ENCODE measurements at regions not wholly inside any gene's neighbourhood (a gene's known extent, or its start where the extent isn't known, plus 50 kb on each side); places are given as distances from the start of the nearest gene placed in this dataset.

DNA sequence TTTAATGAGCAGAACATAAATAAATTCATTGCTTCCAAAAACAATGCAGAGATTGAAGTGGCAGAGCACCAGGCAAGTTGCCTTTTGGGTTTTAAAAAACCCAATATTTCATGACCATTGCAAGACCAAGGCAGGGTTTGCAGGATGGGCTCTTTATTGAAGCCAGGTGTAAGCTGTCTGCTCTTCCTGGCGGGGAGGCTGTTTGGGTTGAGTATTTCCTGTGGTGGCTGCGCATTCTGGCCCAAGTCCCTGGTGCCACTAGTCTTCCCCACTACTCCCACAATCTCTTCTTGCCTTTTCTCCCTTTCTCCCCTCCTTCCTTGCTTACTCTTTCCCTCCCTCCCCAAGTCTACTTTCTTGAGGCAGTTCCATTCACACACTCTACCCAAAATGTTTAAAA lies 116.4 kb downstream of the AKAP11 start:
- DNase-seq (ENCODE audit: low read depth in 1 of 2, low spot score in 2 of 2) (no peak), FAIRE-seq (no peak)
- H2BK20ac ChIP-seq (ENCODE audit: low read length): no peak overlapping the region
- H3K27me3 ChIP-seq (replicated peaks in 1 of 4; ENCODE audit: control insufficient read depth in 3 of 4, extremely low read depth in 1 of 4, insufficient read depth in 3 of 4, low read length in 3 of 4): no peaks in the 10 kb centered on the region
- no peaks in the 10 kb centered on the region for H3K79me2 ChIP-seq (ENCODE audit: control insufficient read depth in 1 of 2, insufficient read depth in 2 of 2, low read length in 2 of 2)
- no peak overlapping the region for H2BK12ac ChIP-seq (ENCODE audit: low read depth, low read length)
- POLR2A ChIA-PET (ENCODE audit: partially characterized antibody): interaction anchor here (0.6 kb wide), 1 partner anchor 928 kb away, joined by 3 read pairs; no protein-coding TSS in a partner anchor
- no peak overlapping the region for H2BK15ac ChIP-seq (ENCODE audit: low read length)
- H4K91ac ChIP-seq (replicated peaks; ENCODE audit: insufficient read length, low read length): no peak overlapping the region
- H4K20me1 ChIP-seq (replicated peaks in 1 of 2; ENCODE audit: control insufficient read depth in 1 of 2, insufficient read depth in 2 of 2, low read length in 2 of 2): no peaks in the 10 kb centered on the region
- no peak overlapping the region for H3K4me2 ChIP-seq (ENCODE audit: insufficient read depth in 1 of 2, low read depth in 2 of 2, low read length in 2 of 2)
- H3K4me1 ChIP-seq (replicated peaks in 1 of 4; ENCODE audit: control insufficient read depth in 3 of 4, insufficient read depth in 4 of 4, low read length in 3 of 4): no peaks in the 10 kb centered on the region
- H3K4me3 ChIP-seq (ENCODE audit: extremely low read depth in 1 of 4, insufficient read depth in 2 of 4, low read depth in 3 of 4, low read length in 4 of 4): no peak overlapping the region
- H3K56ac ChIP-seq (replicated peaks; ENCODE audit: insufficient read length, low read depth, low read length): no peak overlapping the region
- CTCF ChIA-PET (ENCODE audit: partially characterized antibody): interaction anchor here (0.7 to 1.9 kb wide), 3 partner anchors 10 to 55 kb away, joined by 3 to 5 read pairs (median 5); no protein-coding TSS in a partner anchor
- H3K18ac ChIP-seq (ENCODE audit: extremely low read depth, low read length): no peak overlapping the region
- H3K9me3 ChIP-seq (ENCODE audit: insufficient read depth in 2 of 2, low read depth in 1 of 2, low read length in 1 of 2): no peaks in the 10 kb centered on the region
- H3K79me1 ChIP-seq (ENCODE audit: low read depth, low read length): no peaks in the 10 kb centered on the region
- 84% methylated on average over 2 of the region's 2 CpGs; no CpG with 5 or more reads in 1 of the 2 experiments for WGBS, 2 experiments (ENCODE audit: extremely low coverage in 1 of 2, insufficient coverage in 1 of 2, insufficient read length in 1 of 2, insufficient replicate concordance in 2 of 2, low coverage in 1 of 2, low lambda C conversion rate in 2 of 2, missing lambda C conversion rate in 1 of 2)
- H2BK5ac ChIP-seq (ENCODE audit: low read depth, low read length): no peak overlapping the region
- H3K9ac ChIP-seq (replicated peaks in 1 of 4; ENCODE audit: extremely low read depth in 1 of 4, low read depth in 3 of 4, low read length in 3 of 4): no peak overlapping the region
- no peaks in the 10 kb centered on the region for H3K23me2 ChIP-seq (ENCODE audit: low read depth, low read length)
- H3K23ac ChIP-seq (ENCODE audit: insufficient read length): no peak overlapping the region
- no peaks in the 10 kb centered on the region for H3K36me3 ChIP-seq (ENCODE audit: control insufficient read depth in 2 of 4, insufficient read depth in 4 of 4, low read length in 3 of 4)
- no peak overlapping the region for H3K4ac ChIP-seq (replicated peaks; ENCODE audit: insufficient read length, low read depth, low read length)
- no peak overlapping the region for H4K8ac ChIP-seq (ENCODE audit: extremely low read depth, insufficient read depth, low read length)
- no peak overlapping the region for H3K14ac ChIP-seq (ENCODE audit: insufficient read length)
- no peak overlapping the region for H2BK120ac ChIP-seq (replicated peaks; ENCODE audit: low read depth, low read length)
- no peak overlapping the region for H2AFZ ChIP-seq (ENCODE audit: low read length)
- no peak overlapping the region for H2AK5ac ChIP-seq (ENCODE audit: low read depth, low read length)
- no peak overlapping the region for H3K27ac ChIP-seq (ENCODE audit: low read depth, low read length)
- no peak overlapping the region for H4K5ac ChIP-seq (ENCODE audit: insufficient read length, low read depth, low read length)
- TF ChIP-seq SRF (IDR thresholded peaks at IDR 0.05; ENCODE audit: low read depth, low read length) (no peak), TCF12 (IDR thresholded peaks at IDR 0.05; ENCODE audit: low read depth, low read length) (no peak), SUZ12 (IDR thresholded peaks at IDR 0.05; ENCODE audit: low read length) (no peak), TAF7 (optimal IDR thresholded peaks at IDR 0.05; ENCODE audit: borderline replicate concordance, low read depth, low read length) (no peak), SIN3A (conservative IDR thresholded peaks at IDR 0.05 in 1 of 2, IDR thresholded peaks at IDR 0.05 in 1 of 2; ENCODE audit: low read depth in 1 of 2, low read length in 2 of 2) (no peak), SP1 (IDR thresholded peaks at IDR 0.05; ENCODE audit: low read depth, low read length) (no peak), SP2 (IDR thresholded peaks at IDR 0.05; ENCODE audit: low read length) (no peak), RAD21 (IDR thresholded peaks at IDR 0.05 in 1 of 2, conservative IDR thresholded peaks at IDR 0.05 in 1 of 2; ENCODE audit: low read depth in 2 of 2, low read length in 2 of 2) (no peak), CEBPB (IDR thresholded peaks at IDR 0.05; ENCODE audit: low read depth, low read length) (no peak), POLR2A (IDR thresholded peaks at IDR 0.05; ENCODE audit: control extremely low read depth in 1 of 2, low read depth in 2 of 2, low read length in 2 of 2) (no peak), MAFK (IDR thresholded peaks at IDR 0.05; ENCODE audit: low read depth, low read length) (no peak), SP4 (IDR thresholded peaks at IDR 0.05; ENCODE audit: low read length) (no peak), BRCA1 (IDR thresholded peaks at IDR 0.05; ENCODE audit: low read depth, low read length) (no peak), RNF2 (IDR thresholded peaks at IDR 0.05; ENCODE audit: borderline replicate concordance, low read depth, low read length, missing control alignments, poor library complexity, severe bottlenecking) (no peak), EGR1 (IDR thresholded peaks at IDR 0.05; ENCODE audit: borderline replicate concordance, low read depth, low read length) (no peak)

All from H1 (cell line).